HG03095 (cell line): ENCODE measurements at regions not wholly inside any gene's neighbourhood (a gene's known extent, or its start where the extent isn't known, plus 50 kb on each side); places are given as distances from the start of the nearest gene placed in this dataset.

ENCODE experiments used
- ATAC-seq: cut with Tn5 transposase; IDR thresholded peaks from one replicate; pipeline ENCODE4 v1.9.1; 2021; ENCODE audit warnings: moderate library complexity; ENCODE audit not compliant: unreplicated experiment

- ATAC-seq: no peak
Measured at GRCh38 chr16:73771196-73772064, 525.2 kb upstream of the PSMD7 start.

- no peak for ATAC-seq
Measured at GRCh38 chr16:73768786-73769203, 527.8 kb upstream of the PSMD7 start.

GRCh38 chr16:73764321-73764720, 532.3 kb upstream of the PSMD7 start:
- ATAC-seq: no peak

GRCh38 chr16:73756289-73757178, 540.1 kb upstream of the PSMD7 start:
- no peak for ATAC-seq

- ATAC-seq: no peak
Measured at GRCh38 chr16:73753931-73754330, 542.7 kb upstream of the PSMD7 start.

GRCh38 chr16:73750639-73751038, 546.0 kb upstream of the PSMD7 start:
- no peak for ATAC-seq

- no peak for ATAC-seq
Measured at GRCh38 chr16:73747328-73747727, 549.3 kb upstream of the PSMD7 start.

GRCh38 chr16:73746554-73746953, 550.1 kb upstream of the PSMD7 start:
- no peak for ATAC-seq

- ATAC-seq: no peak
Measured at GRCh38 chr16:73743665-73744496, 552.7 kb upstream of the PSMD7 start.

- ATAC-seq: no peak
Measured at GRCh38 chr16:73739049-73739769, 557.4 kb upstream of the PSMD7 start.

- ATAC-seq: no peak
Measured at GRCh38 chr16:73738266-73738665, 558.3 kb upstream of the PSMD7 start.

- no peak for ATAC-seq
Measured at GRCh38 chr16:73737637-73738036, 559.0 kb upstream of the PSMD7 start.

- no peak for ATAC-seq
Measured at GRCh38 chr16:73735954-73736353, 560.7 kb upstream of the PSMD7 start.

- ATAC-seq: no peak
Measured at GRCh38 chr16:73735018-73735417, 561.6 kb upstream of the PSMD7 start.

GRCh38 chr16:73732681-73733080, 563.9 kb upstream of the PSMD7 start:
- ATAC-seq: no peak

GRCh38 chr16:73732143-73732542, 564.5 kb upstream of the PSMD7 start:
- no peak for ATAC-seq

- no peak for ATAC-seq
Measured at GRCh38 chr16:73730481-73731090, 566.0 kb upstream of the PSMD7 start.

- ATAC-seq: no peak
Measured at GRCh38 chr16:73725156-73725555, 571.5 kb upstream of the PSMD7 start.

- no peak for ATAC-seq
Measured at GRCh38 chr16:73724503-73724902, 572.1 kb upstream of the PSMD7 start.
